ENCODE measurements at regions not wholly inside any gene's neighbourhood (a gene's known extent, or its start where the extent isn't known, plus 50 kb on each side); places are given as distances from the start of the nearest gene placed in this dataset.

DNA sequence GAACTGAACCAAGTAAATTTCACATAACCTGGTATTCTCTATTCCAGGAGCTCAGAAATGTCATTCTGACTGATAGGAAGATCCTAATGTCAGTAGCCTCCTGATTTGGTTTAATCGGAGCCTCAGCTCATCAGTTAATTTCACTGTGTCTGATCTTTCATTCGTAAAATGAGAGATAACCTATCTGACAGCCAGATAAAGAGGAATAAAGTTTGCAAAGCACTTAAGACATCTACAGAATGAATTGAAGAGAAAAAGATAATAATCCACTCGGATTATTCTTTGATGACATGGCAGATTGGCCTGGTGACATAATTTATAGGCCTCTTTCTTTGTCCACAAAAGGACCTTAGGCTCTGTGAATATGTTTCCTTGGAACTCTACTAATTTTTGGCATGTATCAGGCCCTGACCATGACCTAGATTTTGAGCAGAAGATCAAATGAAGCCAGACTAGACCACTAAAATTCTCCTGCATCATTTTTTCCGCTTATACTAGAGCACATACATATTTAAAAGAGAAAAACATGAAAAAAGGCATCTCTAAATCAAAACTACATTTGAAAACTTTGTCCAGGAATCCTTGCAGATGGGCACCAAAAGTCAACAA, 312.4 kb downstream of the MTX2 start:
- no peak for TF ChIP-seq ZNF274 (IDR thresholded peaks at IDR 0.05; ENCODE audit: low read depth, low read length)
- no peak overlapping the region for H3K4me3 ChIP-seq (ENCODE audit: low read length)

DNA sequence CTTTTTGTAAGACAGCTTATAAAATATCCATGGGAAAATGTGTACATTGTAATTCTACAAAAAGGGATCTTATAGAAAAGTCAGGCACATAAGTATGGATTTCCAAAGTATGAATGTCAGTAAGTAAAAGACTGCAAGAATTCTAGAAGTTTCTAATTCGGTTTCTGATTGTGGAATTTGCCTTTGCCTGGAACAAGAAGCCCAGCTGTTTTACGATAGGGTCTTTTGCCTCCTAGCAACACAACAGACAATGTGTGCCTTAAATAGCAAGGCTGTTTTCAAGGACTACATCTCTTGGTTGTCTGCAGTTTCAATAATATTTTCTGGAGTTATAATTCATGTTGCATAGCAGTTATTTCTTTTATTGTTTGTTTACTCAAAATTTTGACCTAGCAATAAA, 312.9 kb downstream of the MTX2 start:
- TF ChIP-seq ZNF274 (IDR thresholded peaks at IDR 0.05; ENCODE audit: low read depth, low read length), result no peak
- no peak overlapping the region for H3K4me3 ChIP-seq (ENCODE audit: low read length)

DNA sequence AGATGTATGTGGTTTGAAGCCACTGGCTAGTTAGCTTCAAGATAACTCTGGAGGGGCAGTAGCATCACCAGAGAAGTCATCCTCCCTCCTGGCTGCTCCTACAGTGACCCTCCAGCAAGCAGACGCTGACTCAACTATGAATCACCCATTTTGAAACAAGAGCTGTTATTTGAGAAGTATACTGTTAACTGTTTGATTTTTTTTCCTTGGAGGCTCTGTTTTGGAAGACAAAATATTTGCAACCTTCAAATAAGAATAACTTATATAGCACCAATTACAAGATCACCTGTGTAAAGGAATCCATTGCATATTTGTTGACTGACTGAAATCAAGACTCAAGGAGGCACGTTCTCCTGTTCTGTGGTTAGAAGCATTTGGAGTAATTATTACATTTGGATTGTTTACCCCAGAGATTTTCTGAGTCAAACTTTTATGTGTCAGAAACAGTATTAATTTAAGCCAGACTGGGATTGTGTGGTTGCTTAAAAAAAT, 313.8 kb downstream of the MTX2 start:
- TF ChIP-seq ZNF274 (IDR thresholded peaks at IDR 0.05; ENCODE audit: low read depth, low read length), result no peak

DNA sequence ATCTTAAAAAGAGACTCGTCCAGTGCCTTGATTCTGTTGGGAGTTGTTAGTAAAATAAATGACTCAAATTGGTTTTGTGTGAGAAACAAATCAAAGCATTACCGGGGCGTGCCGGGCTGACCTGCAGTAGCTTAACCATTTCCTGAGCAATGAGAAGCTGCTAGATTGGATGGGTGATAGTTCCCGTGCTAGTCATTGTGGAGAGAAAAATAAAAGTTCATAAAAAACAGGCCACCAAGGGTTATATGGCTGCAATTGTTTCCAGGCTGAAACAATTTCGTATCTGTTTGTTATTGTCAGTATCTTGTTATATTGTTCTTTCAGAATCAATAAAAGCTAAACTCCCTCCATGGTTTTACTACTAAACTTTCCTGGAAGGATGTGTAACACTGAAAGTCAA, 314.4 kb downstream of the MTX2 start:
- no peak overlapping the region for H3K4me3 ChIP-seq (ENCODE audit: low read length)
- TF ChIP-seq ZNF274 (IDR thresholded peaks at IDR 0.05; ENCODE audit: low read depth, low read length), result no peak

More for the DNA sequence above, 313.8 kb downstream of the MTX2 start:
- H3K4me3 ChIP-seq (ENCODE audit: low read length), result no peak overlapping the region; the same call in 1 of the 2 replicates

DNA sequence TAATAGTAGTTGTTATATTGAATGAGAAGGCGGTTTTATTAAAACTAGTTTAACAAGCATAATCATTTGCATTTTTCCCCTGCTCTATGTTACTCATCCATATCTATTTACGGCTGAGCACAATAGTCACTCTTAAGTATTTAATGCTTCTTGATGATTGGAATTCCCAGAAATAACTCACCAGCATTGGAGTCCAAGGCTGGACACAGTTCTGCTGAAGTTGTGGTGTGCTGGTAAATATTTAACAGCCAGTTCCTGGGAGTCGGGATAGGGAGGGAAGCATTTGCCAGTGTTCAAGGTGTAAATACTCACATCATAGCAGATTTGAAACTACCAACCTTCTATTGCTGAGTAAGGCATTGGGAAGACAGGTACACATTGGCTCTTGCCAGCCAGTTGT, 315.1 kb downstream of the MTX2 start:
- no peak overlapping the region for H3K4me3 ChIP-seq (ENCODE audit: low read length)
- TF ChIP-seq ZNF274 (IDR thresholded peaks at IDR 0.05; ENCODE audit: low read depth, low read length), result no peak

DNA sequence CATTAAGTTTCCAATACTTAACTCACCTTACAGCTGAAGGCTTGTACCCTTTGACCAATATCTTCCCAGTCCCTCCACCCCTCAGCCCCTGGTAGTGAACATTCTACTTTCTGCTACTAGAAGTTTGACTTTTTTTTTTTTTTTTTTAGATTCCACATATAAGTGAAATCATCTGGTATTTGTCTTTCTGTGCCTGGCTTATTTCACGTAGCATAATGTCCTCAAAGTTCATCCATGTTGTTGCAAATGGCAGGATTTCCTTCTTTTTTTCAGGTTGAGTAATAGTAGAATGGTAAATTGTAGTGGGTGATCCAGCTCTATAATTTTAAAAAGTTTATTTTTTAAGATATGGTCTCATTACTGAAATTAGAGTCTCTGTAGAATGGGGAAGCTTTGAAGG, 316.0 kb downstream of the MTX2 start:
- no peak overlapping the region for H3K4me3 ChIP-seq (ENCODE audit: low read length)

DNA sequence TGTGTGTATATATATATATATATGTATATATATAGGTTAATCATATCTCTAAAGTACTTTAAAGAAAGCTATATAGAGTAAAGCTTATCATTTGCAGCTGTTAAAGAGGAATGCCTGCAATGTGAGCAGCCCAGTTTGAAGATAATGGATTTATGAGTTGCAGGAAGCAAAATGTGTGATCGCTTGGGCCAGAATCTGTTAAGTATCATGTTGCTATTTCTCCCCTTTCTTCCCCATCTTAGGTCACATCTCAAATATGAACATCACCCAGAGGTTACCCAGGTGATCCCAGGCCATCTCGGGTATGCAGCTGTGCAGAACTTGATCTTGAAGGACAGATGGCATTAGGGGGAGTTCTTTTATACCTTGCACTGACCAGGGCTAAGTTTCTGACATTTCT, 316.5 kb downstream of the MTX2 start:
- H3K4me3 ChIP-seq (ENCODE audit: low read length), result no peak overlapping the region

More for the DNA sequence above, 316.0 kb downstream of the MTX2 start:
- TF ChIP-seq ZNF274 (IDR thresholded peaks at IDR 0.05; ENCODE audit: low read depth, low read length), result no peak

DNA sequence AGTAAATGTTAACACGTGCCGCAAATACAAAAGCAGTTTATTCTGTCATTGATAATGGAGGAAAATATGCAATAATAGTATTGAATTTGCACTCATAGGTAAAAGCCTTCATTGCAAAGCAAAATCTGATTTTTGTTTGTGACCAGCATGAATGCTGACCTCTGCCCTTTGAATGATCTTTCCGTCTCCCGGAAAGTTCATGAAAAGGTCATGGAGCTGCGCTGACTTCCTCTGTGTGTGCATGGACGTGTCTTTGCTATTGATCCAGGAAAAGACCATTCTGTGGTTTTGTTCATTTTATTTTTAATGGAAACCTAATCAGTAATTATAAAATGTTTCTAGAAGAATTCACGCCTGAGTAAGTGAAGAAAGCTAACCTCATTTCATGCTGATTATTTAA, 320.0 kb downstream of the MTX2 start:
- TF ChIP-seq ZNF274 (IDR thresholded peaks at IDR 0.05; ENCODE audit: low read depth, low read length), result no peak
- H3K4me3 ChIP-seq (ENCODE audit: low read length), result no peak overlapping the region

More for the DNA sequence above, 316.5 kb downstream of the MTX2 start:
- TF ChIP-seq ZNF274 (IDR thresholded peaks at IDR 0.05; ENCODE audit: low read depth, low read length), result no peak

DNA sequence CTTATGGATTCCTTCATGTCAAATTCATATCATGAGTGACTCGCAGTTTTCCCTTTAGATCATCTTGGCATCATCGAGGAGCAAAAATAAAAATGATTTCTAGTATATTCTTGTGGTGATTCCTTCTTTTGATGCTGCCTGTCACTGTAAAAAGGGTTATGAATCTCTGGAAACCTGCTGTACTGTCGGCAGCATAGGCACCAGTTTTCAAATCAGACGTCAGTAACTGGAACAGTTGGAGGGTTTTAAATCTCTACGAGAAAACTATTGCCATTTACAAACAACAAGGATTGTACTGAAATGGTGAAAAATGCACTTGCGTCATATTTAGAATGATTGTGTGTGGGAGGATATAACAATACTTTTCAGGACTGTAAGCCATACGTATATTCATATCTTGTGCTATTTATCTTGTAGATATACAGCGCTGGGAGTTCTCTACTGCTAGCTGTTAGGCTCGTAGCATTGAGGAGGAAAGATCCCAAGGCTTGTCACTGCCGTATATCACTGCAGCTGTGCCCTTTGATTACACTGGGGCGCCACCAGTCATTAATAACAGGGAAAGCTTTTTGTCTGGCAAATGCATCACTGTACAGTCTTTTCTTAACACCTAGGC, 320.7 kb downstream of the MTX2 start:
- no peak for TF ChIP-seq ZNF274 (IDR thresholded peaks at IDR 0.05; ENCODE audit: low read depth, low read length)
- H3K4me3 ChIP-seq (ENCODE audit: low read length), result no peak overlapping the region

DNA sequence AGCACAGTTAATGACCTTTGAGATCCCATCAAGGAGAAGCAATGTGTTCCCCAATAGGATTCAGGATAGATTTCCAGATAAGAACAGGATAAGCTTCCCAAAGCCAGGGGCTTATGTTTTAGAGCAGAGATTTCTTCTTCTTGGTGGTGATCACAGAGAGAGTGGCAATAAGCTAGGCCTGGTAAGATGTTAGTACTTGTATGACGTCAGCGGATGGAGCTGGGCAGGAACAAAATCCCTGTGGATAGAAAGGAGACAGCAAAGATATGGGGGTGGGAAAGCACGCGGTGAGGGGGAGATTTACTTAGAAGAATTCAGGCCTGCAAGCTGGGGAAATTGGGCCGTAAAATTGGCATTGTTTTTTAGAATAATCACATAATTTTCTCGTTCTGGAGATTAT, 323.0 kb downstream of the MTX2 start:
- H3K4me3 ChIP-seq (ENCODE audit: low read length), result no peak overlapping the region
- TF ChIP-seq ZNF274 (IDR thresholded peaks at IDR 0.05; ENCODE audit: low read depth, low read length), result no peak

DNA sequence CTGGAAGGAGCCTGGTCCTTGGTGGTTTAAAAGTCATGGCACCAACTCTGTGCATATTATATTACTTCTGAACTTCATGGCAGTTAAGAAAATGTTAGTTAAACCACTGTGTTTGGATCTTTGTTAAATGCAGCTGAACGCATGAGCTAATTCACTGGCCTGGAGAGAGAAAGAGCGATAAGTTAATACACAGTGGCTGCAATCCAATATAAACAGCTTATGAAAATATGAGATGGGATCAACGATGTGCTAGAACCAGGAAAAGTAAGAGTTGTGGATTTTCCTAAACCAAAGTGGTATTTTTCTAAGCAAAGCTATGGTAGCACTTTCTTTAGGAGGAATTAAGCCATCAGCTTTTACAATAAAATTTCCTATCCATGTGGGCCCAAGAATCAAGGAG, 326.7 kb downstream of the MTX2 start:
- no peak overlapping the region for H3K4me3 ChIP-seq (ENCODE audit: low read length)
- TF ChIP-seq ZNF274 (IDR thresholded peaks at IDR 0.05; ENCODE audit: low read depth, low read length), result no peak

DNA sequence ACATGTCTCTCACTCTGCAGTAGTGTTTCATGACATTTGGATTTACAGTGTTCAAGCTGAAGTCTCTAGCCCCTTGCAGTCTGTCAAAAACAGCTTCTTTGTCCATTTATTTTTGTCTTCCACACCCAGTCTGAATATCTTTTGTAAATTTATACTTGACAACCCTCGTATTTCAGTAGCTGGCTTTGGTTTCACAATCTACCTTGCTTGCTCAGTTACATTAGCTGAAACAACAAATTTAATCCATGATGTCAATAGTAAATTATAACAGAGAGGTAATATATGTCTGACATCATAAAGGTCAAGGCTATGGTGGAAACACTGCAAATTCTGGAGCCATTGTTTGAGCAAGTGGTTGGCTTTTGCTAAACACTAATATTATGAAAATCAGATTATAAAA, 328.7 kb downstream of the MTX2 start:
- TF ChIP-seq ZNF274 (IDR thresholded peaks at IDR 0.05; ENCODE audit: low read depth, low read length), result no peak

DNA sequence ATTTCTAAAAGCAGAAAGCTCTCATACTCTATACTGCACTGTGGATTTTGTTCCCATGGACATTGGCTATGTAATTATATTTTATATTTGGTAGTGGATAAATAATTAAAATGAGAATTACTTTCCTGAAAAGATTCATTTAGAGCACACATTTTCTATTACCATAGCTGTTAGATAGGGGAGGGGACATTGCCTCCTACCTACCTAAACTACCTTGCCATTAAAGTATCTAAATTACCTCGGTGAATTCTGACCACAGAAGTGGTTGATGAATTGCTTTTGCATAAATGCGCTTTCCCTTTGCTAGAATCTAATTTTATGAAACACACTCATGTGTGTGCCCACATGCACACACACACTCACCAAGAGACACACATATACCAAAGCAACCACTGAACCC, 329.1 kb downstream of the MTX2 start:
- H3K4me3 ChIP-seq (ENCODE audit: low read length), result no peak overlapping the region
- no peak for TF ChIP-seq ZNF274 (IDR thresholded peaks at IDR 0.05; ENCODE audit: low read depth, low read length)

More for the DNA sequence above, 328.7 kb downstream of the MTX2 start:
- H3K4me3 ChIP-seq (ENCODE audit: low read length), result no peak overlapping the region

DNA sequence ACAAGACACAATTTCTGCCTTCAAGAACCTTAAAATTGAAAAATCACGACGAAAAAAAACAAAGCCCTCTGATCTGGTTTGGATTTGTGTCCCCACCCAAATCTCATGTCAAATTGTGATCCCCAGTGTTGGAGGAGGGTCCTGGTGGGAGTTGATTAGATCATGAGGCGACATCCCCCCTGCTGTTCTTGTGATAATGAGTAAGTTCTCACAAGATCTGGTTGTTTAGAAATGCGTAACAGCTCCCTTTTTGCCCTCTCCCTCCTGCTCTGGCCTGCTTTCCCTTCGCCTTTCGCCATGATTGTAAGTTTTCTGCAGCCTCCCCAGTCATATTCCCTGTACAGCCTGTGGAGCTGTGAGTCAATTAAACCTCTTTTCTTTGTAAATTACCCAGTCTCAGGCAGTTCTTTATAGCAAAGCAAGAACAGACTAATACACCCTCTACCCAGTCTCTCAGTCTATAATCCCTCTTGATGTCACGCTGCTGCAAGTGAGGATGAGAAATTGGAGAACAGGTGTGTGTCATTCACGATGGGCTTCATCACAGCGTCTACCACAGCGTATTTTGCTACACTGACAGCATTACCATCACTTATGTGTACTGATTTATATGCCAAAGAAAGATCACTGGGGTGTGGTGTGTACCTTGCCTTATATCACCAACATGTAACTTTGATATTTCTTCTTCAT, 330.7 kb downstream of the MTX2 start:
- H3K4me3 ChIP-seq (ENCODE audit: low read length), result no peak overlapping the region

DNA sequence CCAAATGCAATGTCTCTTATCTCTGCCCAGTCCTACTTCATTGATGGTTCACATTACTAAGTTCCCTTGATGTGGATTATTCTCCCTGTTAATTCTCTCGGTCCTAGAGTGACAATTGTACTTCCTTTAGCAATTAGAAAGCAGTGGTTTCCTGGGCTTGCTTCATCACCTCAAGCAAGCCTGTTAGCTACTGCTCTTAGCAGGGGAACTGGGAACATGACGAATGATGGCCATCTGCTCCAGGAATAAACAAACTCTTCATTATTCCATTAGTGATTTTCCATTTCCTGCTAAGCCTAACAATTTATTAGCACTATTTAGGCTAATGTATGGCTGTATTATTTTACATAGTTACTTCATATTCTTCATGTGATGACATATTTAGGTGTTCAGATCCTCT, 331.8 kb downstream of the MTX2 start:
- no peak overlapping the region for H3K4me3 ChIP-seq (ENCODE audit: low read length)
- no peak for TF ChIP-seq ZNF274 (IDR thresholded peaks at IDR 0.05; ENCODE audit: low read depth, low read length)

More for the DNA sequence above, 330.7 kb downstream of the MTX2 start:
- no peak for TF ChIP-seq ZNF274 (IDR thresholded peaks at IDR 0.05; ENCODE audit: low read depth, low read length)

All from GM08714 (cell line).